ENCODE measurements at regions not wholly inside any gene's neighbourhood (a gene's known extent, or its start where the extent isn't known, plus 50 kb on each side); places are given as distances from the start of the nearest gene placed in this dataset.

DNA sequence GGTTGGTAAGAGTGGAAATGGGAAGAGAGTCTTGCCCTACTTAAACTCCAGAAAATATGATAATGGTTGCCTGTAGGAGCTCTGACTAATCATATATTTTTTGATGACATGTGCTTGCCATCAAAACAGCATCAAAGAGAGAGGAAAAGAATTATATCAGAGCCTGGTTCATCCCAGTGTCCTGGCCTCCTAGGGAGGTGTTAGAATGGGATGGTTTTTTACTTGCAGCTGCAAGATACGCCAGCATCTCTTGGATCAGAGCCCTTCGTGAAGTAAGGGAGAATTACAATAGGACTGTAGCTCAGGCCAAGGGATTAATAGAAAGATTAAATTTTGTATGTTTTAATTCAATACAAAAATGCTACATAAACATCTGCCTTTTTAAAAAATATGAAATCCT is 177.6 kb upstream of the HDAC9 start:
- H3K27ac ChIP-seq = no peak overlapping the region
- 88 to 94% methylated on average over 2 of the region's 2 CpGs for WGBS, 2 donors
- no peaks in the 10 kb centered on the region for H3K36me3 ChIP-seq
- TF ChIP-seq, protein P1, sequence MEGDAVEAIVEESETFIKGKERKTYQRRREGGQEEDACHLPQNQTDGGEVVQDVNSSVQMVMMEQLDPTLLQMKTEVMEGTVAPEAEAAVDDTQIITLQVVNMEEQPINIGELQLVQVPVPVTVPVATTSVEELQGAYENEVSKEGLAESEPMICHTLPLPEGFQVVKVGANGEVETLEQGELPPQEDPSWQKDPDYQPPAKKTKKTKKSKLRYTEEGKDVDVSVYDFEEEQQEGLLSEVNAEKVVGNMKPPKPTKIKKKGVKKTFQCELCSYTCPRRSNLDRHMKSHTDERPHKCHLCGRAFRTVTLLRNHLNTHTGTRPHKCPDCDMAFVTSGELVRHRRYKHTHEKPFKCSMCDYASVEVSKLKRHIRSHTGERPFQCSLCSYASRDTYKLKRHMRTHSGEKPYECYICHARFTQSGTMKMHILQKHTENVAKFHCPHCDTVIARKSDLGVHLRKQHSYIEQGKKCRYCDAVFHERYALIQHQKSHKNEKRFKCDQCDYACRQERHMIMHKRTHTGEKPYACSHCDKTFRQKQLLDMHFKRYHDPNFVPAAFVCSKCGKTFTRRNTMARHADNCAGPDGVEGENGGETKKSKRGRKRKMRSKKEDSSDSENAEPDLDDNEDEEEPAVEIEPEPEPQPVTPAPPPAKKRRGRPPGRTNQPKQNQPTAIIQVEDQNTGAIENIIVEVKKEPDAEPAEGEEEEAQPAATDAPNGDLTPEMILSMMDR (IDR thresholded peaks at IDR 0.05) = no peak
- TF ChIP-seq POLR2AphosphoS5 (IDR thresholded peaks at IDR 0.05) = no peak
- no peak for TF ChIP-seq EP300 (IDR thresholded peaks at IDR 0.05)
- TF ChIP-seq POLR2A (IDR thresholded peaks at IDR 0.05) = no peak
- no peaks in the 10 kb centered on the region for H3K9me3 ChIP-seq
- H3K4me3 ChIP-seq = no peak overlapping the region
- peaks cover 0 to 29% (median 16%) of the 10 kb centered on the region in 4 donors for H3K4me1 ChIP-seq
- H3K27me3 ChIP-seq = no peaks in the 10 kb centered on the region
- intact Hi-C loops (cut with DNase I) = no loop called here
- DNase-seq = no peak

DNA sequence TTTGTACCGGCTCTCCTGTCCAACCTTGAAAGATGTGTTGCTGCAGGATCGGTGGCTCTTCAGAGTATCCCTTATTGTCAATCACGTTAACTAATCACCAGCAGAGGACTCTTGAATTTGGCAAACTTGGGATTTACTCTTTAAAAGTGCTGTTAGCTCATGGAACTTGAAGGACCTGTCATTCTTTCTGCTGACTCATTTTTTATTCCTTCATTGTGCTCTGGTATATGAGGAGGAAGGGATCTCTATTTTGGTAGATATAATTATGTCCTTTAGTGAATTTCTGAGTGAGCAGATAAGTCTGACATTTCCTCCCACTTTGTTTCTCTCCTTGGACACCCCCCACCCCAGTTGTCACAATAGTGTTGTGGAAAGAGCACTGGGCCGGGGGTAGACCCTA is 175.1 kb upstream of the HDAC9 start:
- Histone ChIP-seq H3K36me3 (no peaks in the 10 kb centered on the region), H3K27ac (no peak overlapping the region), H3K9me3 (no peaks in the 10 kb centered on the region), H3K4me1 (peaks cover 0 to 20% (median 12%) of the 10 kb centered on the region in 4 donors), H3K27me3 (no peaks in the 10 kb centered on the region), H3K4me3 (no peak overlapping the region)
- TF ChIP-seq POLR2A (IDR thresholded peaks at IDR 0.05) (no peak), POLR2AphosphoS5 (IDR thresholded peaks at IDR 0.05) (no peak), EP300 (IDR thresholded peaks at IDR 0.05) (no peak)
- TF ChIP-seq, protein P1 (IDR thresholded peaks at IDR 0.05) = no peak
- intact Hi-C loops (cut with DNase I) = no loop called here
- DNase-seq = no peak
- WGBS, 2 donors = 75 to 83% methylated on average over 4 of the region's 4 CpGs

DNA sequence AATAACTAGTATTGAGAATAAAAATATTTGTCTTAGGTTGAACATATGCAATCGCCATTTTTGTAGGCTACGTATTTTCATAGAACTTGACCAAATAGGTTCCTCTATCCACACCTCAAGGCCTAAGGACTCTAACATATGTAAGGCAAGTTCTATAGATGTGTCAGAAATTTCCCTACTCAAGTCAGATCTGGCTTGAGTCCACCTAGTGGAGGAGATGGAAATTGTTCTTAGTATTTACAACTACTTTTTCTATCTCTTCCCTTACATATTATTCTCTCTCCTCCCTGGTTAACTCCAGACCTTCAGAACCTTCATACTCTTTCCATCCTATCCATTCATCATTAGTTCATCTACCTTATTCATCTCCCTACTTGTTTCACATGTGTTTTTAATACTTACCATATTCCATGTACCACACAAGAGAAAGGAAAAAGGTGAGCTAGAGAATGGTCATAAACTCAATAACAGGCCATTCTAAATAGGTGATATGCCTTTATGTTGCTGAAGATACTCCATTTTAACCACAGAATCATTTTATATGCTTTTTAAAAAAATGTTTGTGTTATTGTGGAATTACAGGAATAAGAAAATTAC is 174.5 kb upstream of the HDAC9 start:
- Histone ChIP-seq H3K27ac (no peak overlapping the region), H3K36me3 (no peaks in the 10 kb centered on the region), H3K4me3 (no peak overlapping the region), H3K27me3 (no peaks in the 10 kb centered on the region), H3K4me1 (peaks cover 0 to 20% (median 12%) of the 10 kb centered on the region in 4 donors), H3K9me3 (no peaks in the 10 kb centered on the region)
- intact Hi-C loops (cut with DNase I) = no loop called here
- no peak for DNase-seq
- TF ChIP-seq POLR2AphosphoS5 (IDR thresholded peaks at IDR 0.05) (no peak), EP300 (IDR thresholded peaks at IDR 0.05) (no peak), POLR2A (IDR thresholded peaks at IDR 0.05) (no peak)
- TF ChIP-seq, protein P1 (IDR thresholded peaks at IDR 0.05) = peak in 2 of 4 experiments; percentile 16 to 43
- WGBS, 2 donors = 80 to 85% methylated on average over 2 of the region's 2 CpGs

DNA sequence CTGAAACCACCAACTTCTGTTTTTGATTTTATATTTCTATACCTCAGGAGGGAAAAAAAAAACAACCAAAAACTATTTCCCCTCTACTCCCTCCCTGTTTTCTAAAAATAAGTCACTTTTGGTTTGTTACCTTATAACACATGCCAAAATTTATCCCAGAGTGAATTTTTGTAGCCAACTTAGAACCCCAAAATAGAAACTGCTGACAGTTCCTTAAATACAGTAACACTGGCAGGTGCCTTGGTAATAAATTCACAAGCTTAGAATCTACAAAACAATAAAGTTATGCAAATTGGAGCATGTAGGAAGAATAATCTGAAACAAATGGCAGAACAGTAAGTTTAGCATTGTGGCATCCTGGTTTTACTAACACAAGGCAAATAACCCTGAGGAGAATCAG is 165.0 kb upstream of the HDAC9 start:
- intact Hi-C loops (cut with DNase I) = no loop called here
- Histone ChIP-seq H3K4me3 (no peak overlapping the region), H3K4me1 (peaks cover 0 to 17% (median 7%) of the 10 kb centered on the region in 4 donors), H3K27ac (no peak overlapping the region), H3K36me3 (no peaks in the 10 kb centered on the region), H3K27me3 (no peaks in the 10 kb centered on the region), H3K9me3 (no peaks in the 10 kb centered on the region)
- TF ChIP-seq EP300 (IDR thresholded peaks at IDR 0.05) (no peak), POLR2AphosphoS5 (IDR thresholded peaks at IDR 0.05) (no peak), POLR2A (IDR thresholded peaks at IDR 0.05) (no peak)
- TF ChIP-seq, protein P1 (IDR thresholded peaks at IDR 0.05) = no peak
- DNase-seq = no peak

DNA sequence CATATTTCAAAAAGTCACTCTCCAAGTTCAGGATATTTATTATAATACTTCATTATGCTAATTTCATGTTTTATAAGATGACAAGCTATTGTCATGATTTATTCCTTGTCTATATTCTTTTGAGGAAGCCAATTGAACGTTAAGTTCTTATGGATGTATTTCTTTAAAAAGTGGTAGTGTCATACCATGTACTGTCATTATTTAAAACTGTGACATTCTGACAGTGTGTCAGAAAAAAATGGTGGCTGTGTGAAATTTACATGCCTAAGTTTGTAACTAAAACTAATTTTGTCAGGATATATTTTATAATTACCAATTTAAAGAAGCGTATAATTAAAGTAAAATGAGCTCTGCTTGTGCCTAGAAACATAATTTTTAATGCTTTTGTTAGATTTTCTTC is 158.9 kb upstream of the HDAC9 start:
- intact Hi-C loops (cut with DNase I) = no loop called here
- Histone ChIP-seq H3K27ac (no peak overlapping the region), H3K4me3 (no peak overlapping the region), H3K27me3 (no peaks in the 10 kb centered on the region), H3K9me3 (no peaks in the 10 kb centered on the region), H3K4me1 (peaks cover 0 to 5% (median 0%) of the 10 kb centered on the region in 4 donors), H3K36me3 (no peaks in the 10 kb centered on the region)
- DNase-seq = no peak
- WGBS, 2 donors = 62 to 81% methylated on average over 2 of the region's 2 CpGs
- TF ChIP-seq EP300 (IDR thresholded peaks at IDR 0.05) (no peak), POLR2A (IDR thresholded peaks at IDR 0.05) (no peak), POLR2AphosphoS5 (IDR thresholded peaks at IDR 0.05) (no peak)
- TF ChIP-seq, protein P1 (IDR thresholded peaks at IDR 0.05) = no peak
